GM10248 (cell line): ENCODE measurements at regions not wholly inside any gene's neighbourhood (a gene's known extent, or its start where the extent isn't known, plus 50 kb on each side); places are given as distances from the start of the nearest gene placed in this dataset.
"Not testable (repeated sequence)": the region's sequence is repeated elsewhere in the genome, so short reads cannot be mapped to it uniquely, and the experiment has no call there.

Experiments used
- CTCF ChIA-PET: fragments of 300-600 bp; sonication (Branson Sonifier 250); formaldehyde crosslinking; extraction: SDS; loops from one replicate; lab custom pipeline; 2021; ENCODE audit warnings: antibody characterized with exemption; lab: Yijun Ruan, JAX
- POLR2A ChIA-PET: fragments of 350-650 bp; sonication (Branson Sonifier 250); formaldehyde crosslinking; extraction: SDS; loops from one replicate; lab custom pipeline; 2020; ENCODE audit warnings: antibody characterized with exemption; lab: Yijun Ruan, JAX
- DNase-seq: peaks from one replicate; pipeline ENCODE4 v3.0.0; 2012; ENCODE audit errors: extremely low spot score
- CTCF ChIP-seq: IDR thresholded peaks from 2 replicates; pipeline ENCODE4 v1.5.1; 2012; ENCODE audit warnings: mild to moderate bottlenecking, low read depth; ENCODE audit errors: extremely low read depth, missing control alignments, control extremely low read depth

GRCh38 chr10:32139223-32140073 is 83.2 kb upstream of the KIF5B start:
- CTCF ChIA-PET = interaction anchor here (0.8 to 2.0 kb wide), 3 partner anchors 11 to 51 kb away, joined by 3 to 6 read pairs (median 3); no protein-coding TSS in a partner anchor
- POLR2A ChIA-PET = no interaction called here
- TF ChIP-seq CTCF = no peak
- no peak for DNase-seq

GRCh38 chr10:32136927-32137326 is 80.7 kb upstream of the KIF5B start:
- POLR2A ChIA-PET, DNase-seq, CTCF ChIA-PET: not testable (repeated sequence)

GRCh38 chr10:32135796-32136195 is 79.6 kb upstream of the KIF5B start:
- POLR2A ChIA-PET, CTCF ChIA-PET, DNase-seq: not testable (repeated sequence)

- ChIA-PET POLR2A (no interaction called here), CTCF (interaction anchor here (0.8 to 1.5 kb wide), 3 partner anchors 11 to 58 kb away, joined by 3 to 4 read pairs (median 3); no protein-coding TSS in a partner anchor)
- no peak for TF ChIP-seq CTCF
- no peak for DNase-seq
Measured at GRCh38 chr10:32132357-32132946, 76.2 kb upstream of the KIF5B start.

GRCh38 chr10:32131388-32131787 is 75.2 kb upstream of the KIF5B start:
- no peak for TF ChIP-seq CTCF
- POLR2A ChIA-PET = no interaction called here
- CTCF ChIA-PET = no interaction called here
- no peak for DNase-seq

GRCh38 chr10:32130788-32131187 is 74.6 kb upstream of the KIF5B start:
- CTCF ChIA-PET = no interaction called here
- no peak for TF ChIP-seq CTCF
- POLR2A ChIA-PET = no interaction called here
- no peak for DNase-seq

GRCh38 chr10:32125023-32125422 is 68.8 kb upstream of the KIF5B start:
- ChIA-PET CTCF (no interaction called here), POLR2A (no interaction called here)
- no peak for TF ChIP-seq CTCF
- DNase-seq = no peak
